ENCODE measurements at regions not wholly inside any gene's neighbourhood (a gene's known extent, or its start where the extent isn't known, plus 50 kb on each side); places are given as distances from the start of the nearest gene placed in this dataset.

GRCh38 chr5:155480731-155481131, 467.2 kb downstream of the KIF4B start:
- TF ChIP-seq RAD21 (conservative IDR thresholded peaks at IDR 0.05 in 1 of 2, IDR thresholded peaks at IDR 0.05 in 1 of 2): no peak
- no peak for TF ChIP-seq POLR2A (IDR thresholded peaks at IDR 0.05; ENCODE audit: low read length)
- TF ChIP-seq EP300 (IDR thresholded peaks at IDR 0.05): no peak
- TF ChIP-seq RFX5 (IDR thresholded peaks at IDR 0.05): no peak
- no peak for TF ChIP-seq CTCF (IDR thresholded peaks at IDR 0.05)
- TF ChIP-seq TP53 (CRISPR knock-in tag; IDR thresholded peaks at IDR 0.05): no peak

Measured in A549 (cell line).